Spleen (tissue), 7 donors: ENCODE measurements at regions not wholly inside any gene's neighbourhood (a gene's known extent, or its start where the extent isn't known, plus 50 kb on each side); places are given as distances from the start of the nearest gene placed in this dataset.

Experiments used
- POLR2A ChIP-seq, 3 donors: fragments of 450-650 bp; IDR thresholded peaks; one replicate each; pipeline ENCODE4 v1.5.1; 2017; ENCODE audit warnings: antibody characterized with exemption in 3 of 3, mild to moderate bottlenecking in 1 of 3
- POLR2AphosphoS5 ChIP-seq, 3 donors: sonication (generic); formaldehyde crosslinking; IDR thresholded peaks; one replicate each; pipeline ENCODE4 v1.5.1; 2017; ENCODE audit warnings: antibody characterized with exemption in 3 of 3
- TF ChIP-seq, protein P1 (sequence below), 11 experiments: fragments of 200-600 bp in 7 of 11; fragments of 450-650 bp in 4 of 11; sonication (generic) in 4 of 11; IDR thresholded peaks in 8 of 11; conservative IDR thresholded peaks in 3 of 11; 1 replicate in 7 of 11; 2 replicates in 4 of 11; pipeline versions ENCODE4 v1.4.0 to v1.8.0; 2016 to 2021; ENCODE audit warnings: antibody characterized with exemption in 11 of 11, inconsistent platforms in 4 of 11, mild to moderate bottlenecking in 1 of 11
- donor health status: DM: no; HTN: no; CAD: no; lungs with moderate emphysema.
- donor health status: DM: no; HTN: no; CAD: no.
- donor health status: DM: no; HTN: no; CAD: no.

- TF ChIP-seq, protein P1, sequence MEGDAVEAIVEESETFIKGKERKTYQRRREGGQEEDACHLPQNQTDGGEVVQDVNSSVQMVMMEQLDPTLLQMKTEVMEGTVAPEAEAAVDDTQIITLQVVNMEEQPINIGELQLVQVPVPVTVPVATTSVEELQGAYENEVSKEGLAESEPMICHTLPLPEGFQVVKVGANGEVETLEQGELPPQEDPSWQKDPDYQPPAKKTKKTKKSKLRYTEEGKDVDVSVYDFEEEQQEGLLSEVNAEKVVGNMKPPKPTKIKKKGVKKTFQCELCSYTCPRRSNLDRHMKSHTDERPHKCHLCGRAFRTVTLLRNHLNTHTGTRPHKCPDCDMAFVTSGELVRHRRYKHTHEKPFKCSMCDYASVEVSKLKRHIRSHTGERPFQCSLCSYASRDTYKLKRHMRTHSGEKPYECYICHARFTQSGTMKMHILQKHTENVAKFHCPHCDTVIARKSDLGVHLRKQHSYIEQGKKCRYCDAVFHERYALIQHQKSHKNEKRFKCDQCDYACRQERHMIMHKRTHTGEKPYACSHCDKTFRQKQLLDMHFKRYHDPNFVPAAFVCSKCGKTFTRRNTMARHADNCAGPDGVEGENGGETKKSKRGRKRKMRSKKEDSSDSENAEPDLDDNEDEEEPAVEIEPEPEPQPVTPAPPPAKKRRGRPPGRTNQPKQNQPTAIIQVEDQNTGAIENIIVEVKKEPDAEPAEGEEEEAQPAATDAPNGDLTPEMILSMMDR (IDR thresholded peaks at IDR 0.05 in 8 of 11, conservative IDR thresholded peaks at IDR 0.05 in 3 of 11): no peak
- TF ChIP-seq POLR2AphosphoS5 (IDR thresholded peaks at IDR 0.05): no peak
- TF ChIP-seq POLR2A (IDR thresholded peaks at IDR 0.05): no peak
Measured at GRCh38 chr6:168964138-168964835, 289.4 kb downstream of the THBS2 start.
